ENCODE measurements at regions not wholly inside any gene's neighbourhood (a gene's known extent, or its start where the extent isn't known, plus 50 kb on each side); places are given as distances from the start of the nearest gene placed in this dataset.

- TF ChIP-seq POLR2A (IDR thresholded peaks at IDR 0.05) (no peak), CTCF (IDR thresholded peaks at IDR 0.05) (no peak), POLR2AphosphoS5 (IDR thresholded peaks at IDR 0.05) (no peak)
Measured at GRCh38 chr4:108427946-108428485, 192.4 kb upstream of the RPL34 start.

Data from prostate gland (tissue), 2 donors.